Amygdala (tissue), 56 donors: ENCODE measurements at regions not wholly inside any gene's neighbourhood (a gene's known extent, or its start where the extent isn't known, plus 50 kb on each side); places are given as distances from the start of the nearest gene placed in this dataset.

Source experiments
- DNase-seq, 56 donors: peaks; one replicate each; lab custom pipeline; 2025; lab: John Stamatoyannopoulos, UW

DNA sequence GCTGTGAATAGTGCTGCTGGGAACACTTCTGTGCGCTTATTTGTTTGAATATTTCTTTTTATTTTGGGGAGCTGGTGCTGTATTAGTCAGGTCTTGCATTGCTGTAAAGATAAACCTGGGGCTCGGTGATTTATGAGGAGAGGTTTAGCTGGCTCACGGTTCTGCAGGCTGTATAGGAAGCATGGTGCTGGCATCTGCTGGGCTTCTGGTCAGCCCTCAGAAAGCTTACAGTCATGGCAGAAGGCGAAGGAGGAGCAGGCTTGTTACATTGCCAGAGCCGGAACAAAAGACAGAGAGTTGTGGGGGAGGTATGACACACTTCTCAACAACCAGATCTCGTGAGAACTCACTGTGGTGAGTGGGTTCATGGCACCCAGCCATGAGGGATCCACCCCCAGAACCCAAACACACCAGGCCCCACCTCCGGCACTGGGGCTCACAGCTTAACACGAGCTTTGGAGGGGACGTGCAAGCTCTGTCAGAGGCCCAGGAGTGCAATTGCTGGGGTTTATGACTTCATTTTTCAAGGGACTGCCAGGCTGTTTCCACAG, 68.8 kb upstream of the GATA5 start:
- DNase-seq: no peak

DNA sequence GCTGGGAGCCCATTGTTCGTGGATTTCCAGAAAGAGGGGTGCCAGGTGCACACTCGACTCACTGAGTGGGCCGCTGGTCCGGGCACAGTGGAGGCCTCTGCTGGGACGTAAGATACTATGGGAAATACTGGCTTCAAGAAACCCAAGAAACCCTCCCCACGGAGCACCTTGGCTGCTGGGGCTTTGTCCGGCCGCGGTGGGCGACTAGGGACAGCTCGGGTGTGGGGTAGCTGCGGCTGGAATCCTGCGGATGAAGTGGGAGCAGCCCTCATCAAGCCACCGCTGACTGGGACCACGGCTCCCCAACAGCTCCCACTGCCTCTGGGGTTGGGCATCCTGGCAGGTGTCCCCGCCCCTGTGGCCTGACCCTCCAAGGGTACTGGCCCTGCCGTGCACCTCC, 69.5 kb upstream of the GATA5 start:
- no peak for DNase-seq

DNA sequence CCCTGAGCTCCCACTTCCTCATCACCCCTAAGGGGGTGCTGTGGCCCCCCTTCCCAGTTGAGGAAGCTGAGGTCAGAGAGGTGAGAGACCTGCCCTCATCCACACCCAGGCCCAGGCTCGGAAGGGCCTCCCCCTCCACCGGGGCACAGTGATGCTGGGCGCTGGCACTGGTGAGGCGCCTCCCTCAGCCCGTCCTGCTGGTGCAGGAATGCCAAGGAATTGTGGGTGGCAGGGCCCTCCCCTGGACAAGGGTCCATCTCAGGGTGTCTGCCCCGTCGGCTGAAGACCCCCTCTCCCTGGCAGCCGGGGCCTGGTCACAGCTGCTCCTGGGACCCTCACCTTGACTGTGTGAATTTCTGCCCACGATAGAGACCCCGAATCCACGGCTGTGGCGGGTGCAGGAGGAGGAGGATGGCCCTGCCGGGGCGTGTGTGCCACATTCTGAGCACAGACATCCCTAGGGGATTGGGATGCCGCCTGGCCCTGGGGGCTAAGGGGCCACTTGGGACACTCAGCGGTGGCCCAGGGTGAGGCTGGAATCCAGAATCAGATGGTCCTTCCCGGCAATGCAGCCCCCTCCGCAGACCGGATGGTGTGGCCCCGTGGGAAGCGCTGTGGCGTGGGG, 70.2 kb upstream of the GATA5 start:
- no peak for DNase-seq

DNA sequence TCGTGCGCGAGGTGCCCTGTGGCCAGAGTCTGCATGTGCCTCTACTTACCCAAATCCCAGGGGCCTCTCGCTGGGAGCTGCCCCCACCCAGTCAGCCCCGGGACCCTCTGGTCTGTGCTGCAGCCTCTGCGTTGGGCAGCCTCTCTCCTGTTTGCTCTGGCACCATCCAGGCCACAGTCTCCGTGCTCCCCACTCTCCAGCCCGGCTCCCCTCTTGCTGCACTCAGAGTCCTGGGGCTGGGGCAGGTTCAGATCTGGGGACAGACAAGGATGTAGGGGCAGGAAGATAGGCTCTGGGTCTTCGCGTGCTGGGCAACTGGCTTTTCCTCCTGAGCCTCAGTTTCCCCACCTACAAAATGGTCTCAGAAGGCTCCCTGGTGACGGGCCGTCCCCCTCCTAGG, 70.8 kb upstream of the GATA5 start:
- DNase-seq: no peak

DNA sequence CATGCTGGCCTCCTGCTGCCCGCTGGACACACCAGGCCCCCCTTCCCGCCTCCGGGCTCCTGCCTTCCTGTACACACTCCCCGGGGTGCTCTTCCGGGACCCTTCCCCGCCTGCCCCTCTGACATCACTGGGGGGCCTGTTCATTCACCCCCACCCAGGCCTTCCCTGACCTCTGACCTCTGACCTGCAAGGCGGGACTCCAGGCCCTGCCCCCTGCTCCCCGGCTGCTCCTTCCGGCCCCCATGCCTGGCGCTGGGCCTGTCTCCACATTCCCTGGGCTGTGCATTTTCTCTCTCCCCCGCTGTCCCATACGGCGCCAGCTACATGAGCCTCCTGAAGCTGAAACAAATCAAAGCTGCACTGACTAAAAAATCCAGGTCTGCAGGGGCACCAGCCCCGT, 71.6 kb upstream of the GATA5 start:
- DNase-seq: no peak

DNA sequence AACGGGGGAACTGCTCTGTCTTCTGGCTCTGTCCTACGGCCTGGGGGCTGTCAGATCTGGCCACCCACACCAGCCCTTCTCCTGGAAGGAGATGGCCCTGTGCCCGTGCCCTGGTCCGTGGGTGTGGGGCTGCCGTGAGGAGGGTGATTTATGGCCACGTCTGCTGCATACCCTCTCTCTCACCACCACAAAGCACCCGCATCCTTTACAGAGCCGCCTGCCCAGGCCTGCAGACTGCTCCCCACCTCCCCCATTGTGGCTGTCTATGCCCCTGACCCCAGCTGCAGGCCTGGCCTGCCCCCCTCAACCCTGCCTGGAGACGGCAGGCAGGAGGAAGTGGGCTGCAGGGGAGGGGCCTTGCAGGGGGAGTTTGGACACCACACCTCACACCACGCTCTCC, 72.7 kb upstream of the GATA5 start:
- no peak for DNase-seq

DNA sequence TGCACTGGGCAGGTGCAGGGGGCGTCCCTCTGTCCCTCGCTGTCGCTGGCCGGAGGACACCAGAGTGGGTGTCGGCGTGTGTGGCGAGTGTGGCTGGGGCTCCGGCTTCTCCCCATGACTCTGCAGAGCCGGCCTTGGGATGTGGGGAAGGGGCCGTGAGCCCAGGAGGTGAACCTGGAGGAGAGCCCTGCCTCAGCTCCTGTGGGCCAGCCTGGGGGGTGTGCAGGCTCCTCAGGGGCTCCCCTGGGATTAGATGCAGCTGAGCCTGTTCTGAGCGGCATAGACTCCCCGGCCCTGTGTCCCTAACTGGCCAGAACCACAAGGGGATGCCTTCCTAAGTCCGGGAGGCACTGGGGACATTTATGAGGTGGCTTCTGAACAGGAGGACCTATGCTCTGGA, 73.2 kb upstream of the GATA5 start:
- no peak for DNase-seq

DNA sequence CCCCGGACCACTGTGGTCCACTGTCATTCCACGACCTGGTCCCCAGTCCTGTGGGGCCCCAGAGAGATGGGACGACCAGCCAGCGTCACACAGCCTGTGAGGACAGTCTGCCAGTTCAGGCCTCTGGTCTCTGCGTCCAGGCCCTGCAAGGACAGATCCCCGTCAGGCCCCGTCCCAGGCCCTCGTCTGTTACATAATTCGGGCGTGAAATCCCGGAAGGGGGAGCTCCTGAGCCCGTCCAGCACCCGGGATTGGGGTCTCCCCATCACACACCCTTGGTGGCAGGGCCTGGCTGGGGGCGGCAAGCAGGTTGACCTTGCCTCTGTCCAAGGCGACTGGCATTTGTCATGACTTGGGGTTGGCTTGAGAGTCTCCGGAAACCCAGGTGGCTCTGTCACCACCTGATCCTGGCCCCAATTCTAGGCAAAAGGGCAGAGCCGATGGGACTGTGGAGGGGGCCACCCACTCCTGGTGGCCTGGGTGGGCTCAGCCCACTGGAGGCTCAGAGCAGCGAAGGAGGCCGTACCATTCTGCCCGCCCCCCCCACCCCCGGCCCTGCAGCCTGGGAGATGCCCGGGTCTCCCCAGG, 73.8 kb upstream of the GATA5 start:
- no peak for DNase-seq

DNA sequence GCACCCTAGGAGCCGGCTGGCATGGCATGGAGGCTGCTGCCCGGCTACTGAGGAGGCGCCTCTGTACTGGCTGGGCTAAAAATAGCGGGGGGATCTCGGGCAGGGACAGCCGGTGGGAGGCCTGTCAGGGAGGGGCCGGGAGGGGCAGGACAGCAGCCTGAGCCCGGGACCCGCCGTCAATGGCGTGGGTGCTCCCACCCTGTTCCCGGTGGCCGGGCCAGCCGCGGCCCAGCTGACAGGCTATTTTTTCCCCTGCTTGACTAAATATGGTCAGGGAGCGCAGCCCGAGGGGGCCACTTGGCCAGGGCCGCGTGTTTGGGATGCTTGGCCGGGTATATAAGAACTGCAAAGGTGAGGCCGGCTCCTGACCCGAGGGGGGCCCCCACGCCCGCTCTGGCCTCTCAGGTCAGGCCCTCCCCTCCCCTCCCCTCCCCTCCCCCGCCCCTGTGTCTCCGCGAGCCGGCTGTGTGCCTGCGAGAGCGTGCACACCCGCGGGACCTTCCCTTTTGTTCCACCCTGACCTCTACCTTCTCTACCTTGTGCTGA, 74.4 kb upstream of the GATA5 start:
- DNase-seq: peak in 1 of 56 donors; percentile 65

DNA sequence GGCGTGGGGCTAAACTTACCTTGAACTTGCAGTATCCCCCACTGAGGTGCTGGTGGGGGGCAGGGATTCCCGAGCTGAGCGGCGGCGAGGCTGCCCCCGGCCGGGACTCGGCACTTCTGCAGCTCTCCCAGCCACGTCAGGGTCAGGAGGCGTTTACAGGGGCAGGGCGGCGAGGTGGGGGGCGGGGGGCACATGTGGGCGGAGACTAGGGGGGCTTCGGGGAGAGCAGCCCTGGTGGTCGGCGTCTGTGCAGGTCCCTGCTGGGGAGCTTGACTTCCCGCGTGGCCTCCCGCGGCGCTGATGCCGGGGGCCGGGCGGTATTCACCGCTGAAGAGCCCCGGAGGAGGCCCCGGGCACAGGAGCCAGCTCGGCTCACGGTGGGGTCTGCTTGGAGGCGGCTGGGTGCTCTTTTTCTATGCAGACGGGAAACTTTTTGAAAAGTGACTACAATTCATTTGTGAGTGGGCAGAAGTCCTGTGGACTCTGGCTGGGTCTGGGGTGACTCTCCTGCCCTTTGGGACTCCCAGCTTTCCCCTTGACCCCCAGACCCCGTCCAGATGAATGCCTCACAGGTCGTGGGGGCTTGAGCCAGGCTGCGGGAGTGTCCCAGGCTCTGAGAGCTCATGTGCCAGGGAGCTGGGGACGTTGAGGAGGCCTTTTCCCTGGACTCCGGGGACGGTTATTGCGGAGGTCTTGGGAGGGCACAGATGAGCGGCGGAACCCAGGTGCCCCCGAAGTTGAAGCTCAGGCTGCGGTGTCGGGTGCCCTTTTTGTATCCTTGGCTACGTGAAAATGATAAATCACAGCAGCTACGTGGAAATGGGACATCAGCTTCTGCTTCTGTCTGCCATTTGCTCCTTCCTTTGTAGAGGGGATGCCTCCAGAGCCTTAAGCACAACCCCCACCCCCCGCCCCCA, 75.9 kb upstream of the GATA5 start:
- DNase-seq: no peak

DNA sequence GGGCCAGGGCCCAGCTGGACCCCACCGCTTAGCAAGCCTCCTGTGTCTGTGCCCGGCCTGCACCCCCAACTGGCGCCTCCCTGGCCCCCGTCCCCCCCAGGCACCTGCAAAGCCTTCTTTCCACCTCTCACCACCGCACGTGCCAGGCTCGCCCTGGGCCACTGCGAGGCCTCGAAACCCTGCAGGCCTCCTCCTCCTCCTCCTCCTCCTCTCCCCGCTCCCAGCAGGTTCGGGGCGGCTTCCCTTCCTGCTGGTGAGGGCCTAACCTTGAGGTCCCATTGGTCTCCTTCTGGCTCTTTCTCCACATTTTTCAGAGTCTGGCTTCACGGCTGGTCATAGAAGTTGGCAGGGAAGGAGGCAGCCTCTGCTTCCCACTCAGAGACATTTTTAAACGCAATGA, 76.8 kb upstream of the GATA5 start:
- no peak for DNase-seq

DNA sequence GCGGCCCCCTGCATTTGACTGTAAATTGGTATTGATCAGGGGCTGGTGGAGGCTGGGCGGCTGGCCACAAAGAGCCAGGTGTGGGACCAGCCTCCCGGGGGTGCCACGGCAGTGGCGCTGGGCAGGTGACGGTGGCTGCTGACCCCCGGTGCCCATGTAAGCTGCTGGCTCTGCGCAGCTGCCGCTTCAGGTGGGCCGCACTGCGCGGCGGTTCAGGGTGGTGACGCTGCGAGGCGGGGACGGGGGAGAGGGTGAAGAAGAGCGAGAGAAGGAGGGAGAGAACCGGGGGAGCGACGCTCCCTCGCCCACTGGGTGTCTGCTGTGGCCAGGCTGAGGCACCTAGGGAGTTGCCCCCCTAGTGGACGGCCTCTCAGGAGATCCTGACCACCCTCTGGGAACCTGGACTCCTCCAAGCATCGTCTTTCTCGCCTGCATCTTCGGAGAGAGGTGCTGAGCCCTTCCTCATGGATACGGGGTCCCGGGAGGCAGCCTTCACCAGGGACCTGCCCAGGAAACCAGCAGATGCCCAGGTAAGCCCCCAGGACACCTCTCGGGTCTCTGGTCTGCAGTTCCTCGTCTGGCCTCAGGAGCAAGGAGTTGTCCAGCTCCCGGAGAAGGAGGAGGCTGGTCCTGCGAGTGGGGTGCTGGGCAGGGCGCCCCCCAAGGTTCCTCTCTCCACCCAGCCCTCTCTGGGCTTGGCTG, 77.5 kb upstream of the GATA5 start:
- no peak for DNase-seq

DNA sequence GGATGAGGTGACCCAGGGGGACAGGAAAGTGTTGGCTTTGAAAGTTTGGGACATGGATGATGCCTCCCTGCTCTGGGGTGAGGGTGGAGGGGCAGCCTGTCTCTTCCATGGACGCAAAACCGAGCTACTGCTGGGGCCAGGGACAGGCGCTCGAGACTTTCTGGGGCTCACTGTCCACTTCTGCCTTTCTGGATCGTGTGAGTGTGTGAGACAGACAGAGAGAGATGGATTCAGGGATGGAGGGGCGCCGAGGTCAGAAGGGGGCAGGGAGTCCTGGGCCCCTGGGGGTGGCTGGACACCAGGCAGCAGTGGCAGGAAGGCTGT, 78.0 kb upstream of the GATA5 start:
- no peak for DNase-seq

DNA sequence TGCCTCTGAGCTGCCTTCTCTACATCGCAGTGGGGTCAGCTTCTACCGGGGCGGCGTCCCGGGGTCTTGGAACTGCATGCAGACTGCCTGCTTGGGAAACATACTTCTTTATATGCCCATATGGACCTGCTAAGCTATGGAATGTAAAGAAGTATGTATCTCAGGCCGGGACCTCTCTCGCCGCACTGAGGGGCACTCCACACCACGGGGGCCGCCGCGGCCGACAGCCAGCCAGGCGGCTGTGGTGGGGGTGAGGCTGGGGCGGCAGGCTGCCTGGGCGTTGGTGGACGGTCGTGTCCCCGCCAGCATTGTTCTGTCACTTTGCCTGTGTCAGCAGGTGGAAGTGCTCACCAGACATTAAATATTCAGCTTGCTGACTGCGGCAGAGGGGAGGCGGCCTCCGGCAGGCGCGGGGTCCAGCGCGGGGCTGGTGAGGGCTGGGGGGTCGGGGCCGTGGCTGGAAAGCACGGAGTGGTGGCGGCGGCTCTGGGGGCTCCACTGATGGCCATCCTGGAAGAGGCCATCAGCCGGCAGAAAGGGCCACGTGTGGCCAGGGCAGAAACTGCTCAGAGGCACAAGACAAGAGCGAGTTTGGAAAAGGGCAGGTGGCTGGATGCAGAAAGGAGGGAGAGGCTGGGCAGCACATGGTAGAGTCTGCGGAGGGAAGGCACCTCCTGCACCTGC, 78.6 kb upstream of the GATA5 start:
- DNase-seq: no peak

DNA sequence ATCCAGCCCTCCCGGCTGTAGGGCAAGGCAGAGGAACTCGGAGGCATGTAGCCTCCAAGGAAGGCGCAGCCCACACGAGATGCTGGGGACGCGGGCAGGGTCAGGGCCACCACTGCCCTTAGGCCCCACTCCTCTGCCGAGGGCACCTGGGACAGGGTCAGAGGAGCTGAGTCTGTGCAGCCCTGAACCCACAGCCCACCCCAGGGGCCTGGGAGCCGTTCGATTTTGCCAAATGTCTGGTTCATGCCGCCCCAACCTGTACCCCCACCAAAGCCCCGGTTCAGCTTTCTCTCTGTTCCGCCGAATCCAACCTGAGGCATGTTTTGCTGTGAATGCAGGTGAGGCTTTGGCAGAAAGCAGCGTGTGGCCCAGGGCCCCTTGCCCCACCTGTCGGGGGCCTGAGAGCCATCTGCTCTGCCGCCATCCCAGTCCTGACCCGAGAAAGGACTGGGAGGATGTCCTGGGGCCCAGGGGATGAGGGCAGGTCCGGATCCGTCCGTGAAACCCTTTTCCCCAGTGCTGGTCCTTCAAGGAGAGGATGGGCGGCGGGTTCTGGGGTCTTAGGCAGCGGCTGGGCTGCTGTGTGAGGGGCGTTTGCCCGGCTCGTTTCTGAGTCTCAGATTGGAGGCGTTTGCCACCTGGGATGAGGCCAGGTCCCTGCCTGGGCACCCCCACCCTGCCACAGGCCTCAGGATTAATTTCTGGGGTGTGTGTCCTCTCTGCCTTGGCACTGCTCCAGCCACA, 79.3 kb upstream of the GATA5 start:
- no peak for DNase-seq

DNA sequence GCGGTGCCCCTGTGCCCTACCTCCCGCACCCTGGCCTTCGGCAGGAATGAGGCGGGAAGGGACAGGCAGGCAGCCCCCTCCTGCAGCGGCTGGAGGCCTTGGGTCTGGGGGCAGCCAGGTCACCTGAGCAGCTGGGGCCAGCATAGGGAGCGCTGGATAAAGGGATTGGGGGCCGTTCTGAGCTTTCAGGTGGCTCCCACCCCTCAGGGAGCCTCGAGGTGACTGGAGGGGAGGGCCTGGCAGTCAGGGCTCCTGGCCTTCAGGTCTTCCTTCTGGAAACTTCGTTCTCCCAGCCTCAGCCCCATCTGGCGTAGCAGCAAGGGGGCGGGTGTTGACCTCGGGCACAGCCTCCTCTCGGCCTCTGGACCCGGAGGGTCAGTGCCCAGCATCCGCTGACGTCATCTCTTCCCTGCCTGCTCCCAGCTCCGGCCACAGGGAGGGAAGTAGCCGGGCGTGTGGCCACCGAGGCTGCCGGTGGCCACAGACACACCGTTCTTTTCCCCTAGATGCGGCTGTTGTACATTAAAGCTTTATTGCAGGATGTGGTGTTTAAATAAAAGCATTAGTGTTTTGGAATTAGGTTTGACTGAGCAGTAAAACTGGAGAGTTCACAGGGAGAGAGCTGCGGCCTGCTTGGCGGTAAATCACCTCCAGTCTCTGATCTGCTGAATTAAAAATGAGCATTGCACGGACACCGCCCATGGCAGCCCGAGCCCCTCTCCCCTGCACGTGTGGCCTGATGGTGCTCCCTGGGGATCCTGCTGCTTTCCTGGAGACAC, 80.0 kb upstream of the GATA5 start:
- no peak for DNase-seq

DNA sequence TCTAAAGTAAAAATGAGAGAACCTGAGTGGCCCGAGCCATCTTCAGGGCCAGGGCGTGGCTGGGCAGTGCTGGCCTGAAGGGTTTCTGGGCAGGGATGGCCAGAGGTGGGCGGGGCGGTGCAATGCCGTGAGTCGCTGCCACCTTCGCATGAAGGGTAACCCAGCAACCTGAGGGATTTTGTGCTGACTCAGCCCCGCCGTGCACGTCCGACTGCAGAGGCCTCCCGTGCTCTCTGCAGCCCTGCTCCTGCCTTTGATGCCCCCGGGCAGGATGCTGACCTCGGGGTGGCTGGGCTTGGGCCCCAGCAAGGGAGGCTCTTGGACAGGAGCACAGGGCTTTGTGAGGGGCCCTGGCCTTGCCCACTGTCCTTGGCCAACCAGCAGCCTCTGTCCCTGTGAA, 81.7 kb upstream of the GATA5 start:
- DNase-seq: no peak

DNA sequence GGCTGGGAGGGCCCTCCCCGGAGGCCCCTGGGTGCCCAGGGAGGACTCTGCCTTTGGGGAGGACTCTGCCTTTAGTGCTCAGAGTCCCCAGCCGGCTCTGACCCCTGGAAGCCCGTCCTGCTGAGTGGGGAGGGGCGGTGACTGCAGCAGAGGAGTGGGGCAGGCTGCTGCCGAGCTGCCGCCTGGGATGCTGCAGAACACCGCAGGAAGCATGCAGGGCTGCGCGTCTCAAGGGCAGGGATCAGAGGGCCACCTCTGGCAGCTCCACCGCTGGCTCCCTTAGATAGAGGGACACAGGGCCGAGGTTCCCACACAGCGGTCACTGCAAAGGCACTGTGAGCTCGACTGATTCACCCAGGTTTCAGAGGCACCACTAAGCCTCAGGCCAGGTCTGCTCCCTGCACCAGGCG, 82.2 kb upstream of the GATA5 start:
- DNase-seq: no peak

DNA sequence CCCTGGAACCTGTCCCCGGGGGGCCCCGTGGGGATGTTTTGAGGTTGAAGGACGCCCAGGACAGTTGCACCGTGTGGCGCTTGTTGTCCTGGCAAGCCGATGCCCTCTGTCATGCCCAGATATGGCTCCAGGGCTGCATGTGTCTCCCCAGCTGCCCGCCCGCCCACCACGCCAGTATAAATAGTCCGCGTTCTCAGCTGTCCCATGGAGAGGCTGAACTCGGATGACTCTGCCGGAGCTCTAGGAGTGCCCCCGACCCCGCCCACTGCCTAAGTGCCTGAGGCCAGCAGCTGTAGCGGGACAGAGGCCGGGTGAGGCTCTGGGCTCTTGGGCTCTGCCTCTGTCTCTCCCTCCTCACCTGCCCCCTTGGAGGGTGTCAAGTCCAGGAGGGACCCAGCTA, 83.0 kb upstream of the GATA5 start:
- DNase-seq: no peak
